IMR-90 (cell line): ENCODE measurements at regions not wholly inside any gene's neighbourhood (a gene's known extent, or its start where the extent isn't known, plus 50 kb on each side); places are given as distances from the start of the nearest gene placed in this dataset.

Experiments
- ATAC-seq: fragments of 200-7000 bp; cut with Tn5 transposase; 2 replicates; pipeline ENCODE4 v1.9.1; 2020; ENCODE audit warnings: low read depth, mild to moderate bottlenecking, moderate library complexity
- BruUV-seq: library from RNA; stranded (reverse); fragments of 400-500 nt; replicated peaks from 2 replicates; lab custom pipeline; 2021; lab: Mats Ljungman, UMichigan
- CTCF ChIA-PET: fragments of 300-600 bp; formaldehyde crosslinking; extraction: SDS; loops from one replicate; lab custom pipeline; 2021; ENCODE audit warnings: antibody characterized with exemption; lab: Yijun Ruan, JAX
- POLR2A ChIA-PET: fragments of 300-600 bp; sonication (Branson Sonifier 250); formaldehyde crosslinking; loops from one replicate; lab custom pipeline; 2022; ENCODE audit warnings: antibody characterized with exemption; ENCODE audit not compliant: unreplicated experiment; lab: Charles Lee
- DNase-seq: peaks from one replicate; pipeline ENCODE4 v3.0.0; 2013
- H2AFZ ChIP-seq: replicated peaks from 2 replicates; pipeline ENCODE3; 2013; ENCODE audit warnings: low read length, mild to moderate bottlenecking; ENCODE audit not compliant: poor library complexity
- H2AK5ac ChIP-seq: 2 replicates; pipeline ENCODE4 v1.6.1; 2013; ENCODE audit warnings: low read depth, low read length, inconsistent platforms
- H2AK9ac ChIP-seq: replicated peaks from 2 replicates; pipeline ENCODE3; 2013; ENCODE audit warnings: mild to moderate bottlenecking, low read depth, low read length, moderate library complexity; ENCODE audit not compliant: poor library complexity
- H2BK120ac ChIP-seq: 2 replicates; pipeline ENCODE4 v1.6.1; 2013; ENCODE audit warnings: low read depth, low read length, inconsistent platforms
- H2BK15ac ChIP-seq: 3 replicates; pipeline ENCODE4 v1.6.1; 2013; ENCODE audit warnings: low read depth, low read length, inconsistent platforms
- H2BK20ac ChIP-seq: 2 replicates; pipeline ENCODE4 v1.6.1; 2013; ENCODE audit warnings: low read depth, mild to moderate bottlenecking, inconsistent platforms, low read length, moderate library complexity
- H2BK5ac ChIP-seq: 2 replicates; pipeline ENCODE4 v1.6.1; 2013; ENCODE audit warnings: mild to moderate bottlenecking, low read depth, low read length, inconsistent platforms; ENCODE audit not compliant: poor library complexity, severe bottlenecking
- H3K14ac ChIP-seq: replicated peaks from 2 replicates; pipeline ENCODE4 v1.6.1; 2013; ENCODE audit warnings: low read depth, low read length, inconsistent platforms
- H3K18ac ChIP-seq: 2 replicates; pipeline ENCODE4 v1.6.1; 2013; ENCODE audit warnings: low read depth, low read length, control low read depth
- H3K23ac ChIP-seq: 2 replicates; pipeline ENCODE4 v1.6.1; 2013; ENCODE audit warnings: low read depth, low read length, inconsistent platforms
- H3K27ac ChIP-seq: 2 replicates; pipeline ENCODE4 v1.5.1; 2013; ENCODE audit warnings: mild to moderate bottlenecking, control low read depth, low read length; ENCODE audit not compliant: insufficient read depth
- H3K27me3 ChIP-seq: 2 replicates; pipeline ENCODE4 v1.6.1; 2013; ENCODE audit warnings: low read length; ENCODE audit not compliant: control insufficient read depth, insufficient read depth
- H3K36me3 ChIP-seq: 2 replicates; pipeline ENCODE4 v1.6.1; 2013; ENCODE audit warnings: low read length, mixed read lengths; ENCODE audit not compliant: control insufficient read depth, insufficient read depth
- H3K4ac ChIP-seq: 2 replicates; pipeline ENCODE4 v1.6.1; 2013; ENCODE audit warnings: low read depth, low read length, inconsistent platforms
- H3K4me1 ChIP-seq: 2 replicates; pipeline ENCODE4 v1.6.1; 2013; ENCODE audit warnings: low read length, mixed read lengths; ENCODE audit not compliant: control insufficient read depth, insufficient read depth
- H3K4me2 ChIP-seq: 2 replicates; pipeline ENCODE4 v1.6.1; 2013; ENCODE audit warnings: low read depth, mild to moderate bottlenecking, control low read depth, low read length, moderate library complexity
- H3K4me3 ChIP-seq: 2 replicates; pipeline ENCODE4 v1.5.1; 2013; ENCODE audit warnings: low read depth, mild to moderate bottlenecking, control low read depth, low read length, moderate library complexity; ENCODE audit not compliant: insufficient read depth
- H3K56ac ChIP-seq: 2 replicates; pipeline ENCODE4 v1.6.1; 2013; ENCODE audit warnings: low read length, inconsistent platforms; ENCODE audit not compliant: insufficient read depth; ENCODE audit errors: extremely low read depth
- H3K79me1 ChIP-seq, 2 experiments: 2 replicates each; pipeline ENCODE4 v1.6.1; 2013; ENCODE audit warnings: low read length in 2 of 2, inconsistent platforms in 1 of 2, low read depth in 1 of 2
- H3K9ac ChIP-seq: 2 replicates; pipeline ENCODE4 v1.6.1; 2013; ENCODE audit warnings: low read depth, low read length, control low read depth
- H3K9me1 ChIP-seq: 2 replicates; pipeline ENCODE4 v1.6.1; 2013; ENCODE audit warnings: low read length, inconsistent platforms; ENCODE audit not compliant: insufficient read depth
- H3K9me3 ChIP-seq: 2 replicates; pipeline ENCODE4 v1.6.1; 2013; ENCODE audit warnings: low read length; ENCODE audit not compliant: control insufficient read depth, insufficient read depth
- H4K20me1 ChIP-seq: 2 replicates; pipeline ENCODE4 v1.6.1; 2013; ENCODE audit warnings: low read length, inconsistent platforms; ENCODE audit not compliant: insufficient read depth
- H4K5ac ChIP-seq: 2 replicates; pipeline ENCODE4 v1.6.1; 2013; ENCODE audit warnings: mild to moderate bottlenecking, low read depth, low read length, control low read depth
- H4K8ac ChIP-seq, 2 experiments: 2 replicates each; pipeline ENCODE4 v1.6.1; 2013; ENCODE audit warnings: low read depth in 2 of 2, low read length in 2 of 2, control low read depth in 1 of 2, inconsistent platforms in 1 of 2
- H4K91ac ChIP-seq: 2 replicates; pipeline ENCODE4 v1.6.1; 2013; ENCODE audit warnings: low read depth, low read length, inconsistent platforms; ENCODE audit not compliant: insufficient read depth
- BHLHE40 ChIP-seq: fragments of 150-350 bp; IDR thresholded peaks from 2 replicates; pipeline ENCODE4 v1.6.1; 2016; ENCODE audit warnings: mild to moderate bottlenecking, low read depth, low read length
- CEBPB ChIP-seq: IDR thresholded peaks from 2 replicates; pipeline ENCODE4 v1.6.1; 2012; ENCODE audit warnings: low read depth, low read length, improper control_type of control experiment
- CHD1 ChIP-seq: IDR thresholded peaks from 2 replicates; pipeline ENCODE4 v1.6.1; 2012; ENCODE audit warnings: low read depth, low read length, improper control_type of control experiment
- FOS ChIP-seq: fragments of 150-350 bp; IDR thresholded peaks from 2 replicates; pipeline ENCODE4 v1.6.1; 2016; ENCODE audit warnings: low read depth, low read length
- MAFK ChIP-seq: IDR thresholded peaks from 2 replicates; pipeline ENCODE4 v1.6.1; 2012; ENCODE audit warnings: low read depth, low read length, improper control_type of control experiment
- MAZ ChIP-seq: IDR thresholded peaks from 2 replicates; pipeline ENCODE4 v1.6.1; 2012; ENCODE audit warnings: low read depth, mild to moderate bottlenecking, low read length, improper control_type of control experiment, moderate library complexity, borderline replicate concordance
- MXI1 ChIP-seq: IDR thresholded peaks from 2 replicates; pipeline ENCODE4 v1.6.1; 2012; ENCODE audit warnings: low read depth, mild to moderate bottlenecking, low read length, moderate library complexity, borderline replicate concordance
- NFE2L2 ChIP-seq: fragments of 150-350 bp; IDR thresholded peaks from 2 replicates; pipeline ENCODE4 v1.6.1; 2016; ENCODE audit warnings: low read depth, mild to moderate bottlenecking, low read length
- POLR2A ChIP-seq: IDR thresholded peaks from 2 replicates; pipeline ENCODE4 v1.6.1; 2012; ENCODE audit warnings: mild to moderate bottlenecking, low read depth, low read length
- RAD21 ChIP-seq: IDR thresholded peaks from 2 replicates; pipeline ENCODE4 v1.6.1; 2012; ENCODE audit warnings: low read length, improper control_type of control experiment
- RCOR1 ChIP-seq: IDR thresholded peaks from 2 replicates; pipeline ENCODE4 v1.6.1; 2012; ENCODE audit warnings: mild to moderate bottlenecking, low read length, improper control_type of control experiment; ENCODE audit not compliant: insufficient replicate concordance
- RFX5 ChIP-seq: IDR thresholded peaks from 2 replicates; pipeline ENCODE4 v1.8.0; 2012; ENCODE audit warnings: low read depth, mild to moderate bottlenecking, low read length, moderate library complexity
- SMC3 ChIP-seq: fragments of 150-350 bp; IDR thresholded peaks from 2 replicates; pipeline ENCODE4 v1.6.1; 2016; ENCODE audit warnings: low read depth, mild to moderate bottlenecking, antibody characterized with exemption, low read length, moderate library complexity
- WGBS, 2 experiments: methylation state at CpG; one replicate each; pipeline versions ENCODE4 v1.1.5 to v1.1.7; 2013; ENCODE audit warnings: missing lambda C conversion rate in 2 of 2; ENCODE audit not compliant: insufficient read length in 1 of 2; ENCODE audit errors: extremely low coverage in 2 of 2; 5-methylcytosine and 5-hydroxymethylcytosine counted together
- dilution Hi-C: fragments of 300-500 bp; cut with HindIII; formaldehyde crosslinking; loops from one replicate; pipeline ENCODE4 v1.14.3; 2018; ENCODE audit warnings: low sequenced_read_pairs; ENCODE audit not compliant: unreplicated experiment
- in situ Hi-C: fragments of 300-500 bp; cut with MboI; formaldehyde crosslinking; loops from 3 replicates; pipeline ENCODE4 v1.14.3; 2019; ENCODE audit warnings: low sequenced_read_pairs, inconsistent platforms, mixed read lengths
- intact Hi-C: fragments of 100-400 bp; cut with micrococcal nuclease; formaldehyde crosslinking; loops from 2 replicates; pipeline ENCODE4 v1.10.0; 2022
- TF ChIP-seq, protein P1 (sequence below): fragments of 150-350 bp; IDR thresholded peaks from 2 replicates; pipeline ENCODE4 v1.6.1; 2016; ENCODE audit warnings: low read depth, mild to moderate bottlenecking, low read length, moderate library complexity, borderline replicate concordance
- TF ChIP-seq, protein P2 (sequence below): conservative IDR thresholded peaks from 2 replicates; pipeline ENCODE4 v1.5.1; 2012; ENCODE audit warnings: mild to moderate bottlenecking, low read depth, low read length, improper control_type of control experiment
- TF ChIP-seq, protein P3 (sequence below): fragments of 150-350 bp; IDR thresholded peaks from 2 replicates; pipeline ENCODE4 v1.6.1; 2017; ENCODE audit warnings: mild to moderate bottlenecking, antibody characterized with exemption, low read length, low read depth

DNA sequence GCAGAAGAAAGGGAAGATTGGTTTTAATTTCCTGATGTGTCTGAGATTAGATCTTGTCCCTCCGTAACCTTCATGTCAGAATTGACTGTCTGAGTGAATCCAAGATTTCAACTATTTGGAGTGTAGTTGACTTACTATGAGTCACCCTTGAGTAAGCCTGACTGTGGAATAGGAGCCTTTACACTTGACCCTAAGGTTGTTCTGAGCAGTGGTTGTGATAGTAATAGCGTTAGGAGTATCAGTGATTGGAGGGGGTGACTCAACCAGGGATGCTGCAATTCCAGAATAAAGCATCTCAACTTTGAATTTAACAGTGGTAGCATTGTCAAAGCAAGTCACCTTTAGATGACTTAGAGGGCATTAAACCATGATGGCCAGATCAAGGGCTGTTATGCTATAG lies 979.5 kb upstream of the FAM98A start:
- in situ Hi-C loops (no loop called here), dilution Hi-C loops (no loop called here), intact Hi-C loops (no loop called here)
- no TSS peak for BruUV-seq
- DNase-seq (no peak), ATAC-seq (no peak)
- Histone ChIP-seq H3K27ac (no peak overlapping the region), H3K9ac (no peak overlapping the region), H4K8ac (no peak overlapping the region), H3K9me3 (no peaks in the 10 kb centered on the region), H3K18ac (no peak overlapping the region), H3K9me1 (no peaks in the 10 kb centered on the region), H2AK9ac (no peak overlapping the region), H3K4me3 (no peak overlapping the region), H2AK5ac (no peak overlapping the region), H3K4ac (no peak overlapping the region), H4K20me1 (no peaks in the 10 kb centered on the region), H3K23ac (no peak overlapping the region), H2BK120ac (no peak overlapping the region), H4K91ac (no peak overlapping the region), H3K14ac (no peak overlapping the region), H3K36me3 (no peaks in the 10 kb centered on the region), H3K27me3 (no peaks in the 10 kb centered on the region), H2BK5ac (no peak overlapping the region), H2AFZ (no peak overlapping the region), H2BK20ac (no peak overlapping the region), H3K4me2 (no peak overlapping the region), H4K5ac (no peak overlapping the region), H2BK15ac (no peak overlapping the region), H3K56ac (no peak overlapping the region), H3K79me1 (no peaks in the 10 kb centered on the region), H3K4me1 (no peaks in the 10 kb centered on the region)
- ChIA-PET CTCF (no interaction called here), POLR2A (no interaction called here)
- no peak for TF ChIP-seq MXI1
- TF ChIP-seq BHLHE40 = no peak
- TF ChIP-seq SMC3 = no peak
- TF ChIP-seq CHD1 = no peak
- TF ChIP-seq, protein P1, sequence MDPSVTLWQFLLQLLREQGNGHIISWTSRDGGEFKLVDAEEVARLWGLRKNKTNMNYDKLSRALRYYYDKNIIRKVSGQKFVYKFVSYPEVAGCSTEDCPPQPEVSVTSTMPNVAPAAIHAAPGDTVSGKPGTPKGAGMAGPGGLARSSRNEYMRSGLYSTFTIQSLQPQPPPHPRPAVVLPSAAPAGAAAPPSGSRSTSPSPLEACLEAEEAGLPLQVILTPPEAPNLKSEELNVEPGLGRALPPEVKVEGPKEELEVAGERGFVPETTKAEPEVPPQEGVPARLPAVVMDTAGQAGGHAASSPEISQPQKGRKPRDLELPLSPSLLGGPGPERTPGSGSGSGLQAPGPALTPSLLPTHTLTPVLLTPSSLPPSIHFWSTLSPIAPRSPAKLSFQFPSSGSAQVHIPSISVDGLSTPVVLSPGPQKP = no peak
- no peak for TF ChIP-seq RFX5
- no peak for TF ChIP-seq NFE2L2
- TF ChIP-seq, protein P2, sequence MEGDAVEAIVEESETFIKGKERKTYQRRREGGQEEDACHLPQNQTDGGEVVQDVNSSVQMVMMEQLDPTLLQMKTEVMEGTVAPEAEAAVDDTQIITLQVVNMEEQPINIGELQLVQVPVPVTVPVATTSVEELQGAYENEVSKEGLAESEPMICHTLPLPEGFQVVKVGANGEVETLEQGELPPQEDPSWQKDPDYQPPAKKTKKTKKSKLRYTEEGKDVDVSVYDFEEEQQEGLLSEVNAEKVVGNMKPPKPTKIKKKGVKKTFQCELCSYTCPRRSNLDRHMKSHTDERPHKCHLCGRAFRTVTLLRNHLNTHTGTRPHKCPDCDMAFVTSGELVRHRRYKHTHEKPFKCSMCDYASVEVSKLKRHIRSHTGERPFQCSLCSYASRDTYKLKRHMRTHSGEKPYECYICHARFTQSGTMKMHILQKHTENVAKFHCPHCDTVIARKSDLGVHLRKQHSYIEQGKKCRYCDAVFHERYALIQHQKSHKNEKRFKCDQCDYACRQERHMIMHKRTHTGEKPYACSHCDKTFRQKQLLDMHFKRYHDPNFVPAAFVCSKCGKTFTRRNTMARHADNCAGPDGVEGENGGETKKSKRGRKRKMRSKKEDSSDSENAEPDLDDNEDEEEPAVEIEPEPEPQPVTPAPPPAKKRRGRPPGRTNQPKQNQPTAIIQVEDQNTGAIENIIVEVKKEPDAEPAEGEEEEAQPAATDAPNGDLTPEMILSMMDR = no peak
- no peak for TF ChIP-seq MAFK
- TF ChIP-seq, protein P3, sequence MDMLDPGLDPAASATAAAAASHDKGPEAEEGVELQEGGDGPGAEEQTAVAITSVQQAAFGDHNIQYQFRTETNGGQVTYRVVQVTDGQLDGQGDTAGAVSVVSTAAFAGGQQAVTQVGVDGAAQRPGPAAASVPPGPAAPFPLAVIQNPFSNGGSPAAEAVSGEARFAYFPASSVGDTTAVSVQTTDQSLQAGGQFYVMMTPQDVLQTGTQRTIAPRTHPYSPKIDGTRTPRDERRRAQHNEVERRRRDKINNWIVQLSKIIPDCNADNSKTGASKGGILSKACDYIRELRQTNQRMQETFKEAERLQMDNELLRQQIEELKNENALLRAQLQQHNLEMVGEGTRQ = no peak
- no peak for TF ChIP-seq CEBPB
- no peak for TF ChIP-seq POLR2A
- TF ChIP-seq RCOR1 = no peak
- no peak for TF ChIP-seq MAZ
- no peak for TF ChIP-seq FOS
- TF ChIP-seq RAD21 = no peak
- WGBS, 2 experiments = no CpG with 5 or more reads among the region's 2 CpGs
